Right lung (tissue), 2 donors: ENCODE measurements at regions not wholly inside any gene's neighbourhood (a gene's known extent, or its start where the extent isn't known, plus 50 kb on each side); places are given as distances from the start of the nearest gene placed in this dataset.

ENCODE experiments used
- DNase-seq, 2 donors: peaks; one replicate each; pipeline ENCODE4 v3.0.0-alpha.2; 2013

GRCh38 chr6:119541132-119541905, 191.8 kb upstream of the MAN1A1 start:
- no peak for DNase-seq

DNA sequence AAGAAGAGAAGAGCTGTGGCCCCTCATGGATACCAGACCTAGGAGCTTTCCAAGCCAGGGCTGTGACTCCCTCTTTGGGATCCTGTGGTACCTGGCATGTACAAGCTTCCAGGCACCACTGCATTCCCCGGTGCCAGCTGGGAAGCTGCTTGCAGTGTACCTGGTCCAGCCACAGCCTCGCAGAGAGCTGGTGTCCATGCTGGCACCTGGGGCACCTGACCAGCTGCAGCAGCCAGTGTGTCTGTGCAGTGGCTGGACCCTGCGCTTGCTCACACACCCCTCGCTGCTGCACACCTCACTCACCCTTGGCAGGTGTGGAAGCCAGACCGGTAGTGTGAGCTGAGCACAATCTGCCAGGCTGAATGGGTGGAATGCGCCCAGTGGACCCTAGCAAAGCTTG, 190.9 kb upstream of the MAN1A1 start:
- no peak for DNase-seq

DNA sequence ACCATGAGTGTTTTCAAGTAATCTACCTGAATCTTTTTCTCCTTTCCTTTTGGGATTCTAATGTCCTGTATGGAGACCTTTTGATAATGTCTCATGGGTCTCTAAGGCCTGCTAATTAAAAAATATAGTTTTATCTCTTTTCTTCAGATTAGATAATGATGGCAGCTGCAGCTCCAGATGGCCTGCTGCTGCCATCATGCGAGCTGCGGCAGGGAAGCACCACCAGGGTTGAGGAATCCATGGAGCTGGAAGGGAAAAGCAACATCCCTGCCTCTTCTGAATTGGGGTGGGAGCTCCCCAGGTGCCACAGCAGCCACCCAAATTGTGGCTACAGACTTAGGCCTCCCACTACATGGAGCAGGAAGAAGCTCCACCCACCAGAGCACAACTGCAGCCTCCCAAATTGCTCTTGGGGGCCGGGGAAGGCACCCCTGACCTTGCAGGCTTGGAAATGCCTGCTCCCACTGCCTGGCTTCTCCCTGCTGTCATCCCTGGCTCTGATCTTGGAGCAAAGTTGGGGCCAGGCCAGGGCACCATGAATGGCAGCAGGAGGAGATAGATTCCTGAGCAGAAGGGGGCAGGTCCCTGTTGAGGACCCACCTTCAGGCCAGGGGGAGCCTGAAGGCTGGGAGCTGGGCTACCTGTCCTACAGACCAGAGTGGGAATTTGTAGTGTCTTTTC, 189.6 kb upstream of the MAN1A1 start:
- no peak for DNase-seq

GRCh38 chr6:119536666-119537065, 187.1 kb upstream of the MAN1A1 start:
- DNase-seq = no peak

GRCh38 chr6:119535332-119535731, 185.8 kb upstream of the MAN1A1 start:
- no peak for DNase-seq

GRCh38 chr6:119533603-119534279, 184.2 kb upstream of the MAN1A1 start:
- no peak for DNase-seq

- DNase-seq = no peak
Observed at GRCh38 chr6:119527231-119527578, 177.6 kb upstream of the MAN1A1 start.

GRCh38 chr6:119526561-119527230, 177.1 kb upstream of the MAN1A1 start:
- DNase-seq = no peak

- DNase-seq = no peak
Observed at GRCh38 chr6:119524410-119524809, 174.8 kb upstream of the MAN1A1 start.

DNA sequence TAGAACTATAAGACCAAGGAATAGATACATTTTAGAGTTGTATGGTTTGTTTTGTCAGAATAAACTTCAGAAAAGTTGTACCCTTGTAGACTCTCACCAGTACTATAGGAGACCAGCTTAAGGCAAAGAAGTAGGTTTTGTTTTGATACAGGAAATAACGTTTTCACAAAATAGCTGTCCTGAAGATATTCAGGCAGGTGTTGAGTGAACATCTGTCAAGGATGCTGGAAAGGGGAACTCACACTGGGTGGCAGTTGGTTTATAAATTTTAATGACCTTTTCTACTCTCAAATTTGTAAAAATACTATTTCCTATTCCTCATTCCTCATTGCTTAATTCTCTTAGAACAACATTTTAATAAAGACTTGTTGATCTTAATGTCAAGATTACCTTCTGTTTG, 174.0 kb upstream of the MAN1A1 start:
- no peak for DNase-seq

GRCh38 chr6:119521251-119521650, 171.7 kb upstream of the MAN1A1 start:
- no peak for DNase-seq

GRCh38 chr6:119517428-119517827, 167.9 kb upstream of the MAN1A1 start:
- DNase-seq = no peak

DNA sequence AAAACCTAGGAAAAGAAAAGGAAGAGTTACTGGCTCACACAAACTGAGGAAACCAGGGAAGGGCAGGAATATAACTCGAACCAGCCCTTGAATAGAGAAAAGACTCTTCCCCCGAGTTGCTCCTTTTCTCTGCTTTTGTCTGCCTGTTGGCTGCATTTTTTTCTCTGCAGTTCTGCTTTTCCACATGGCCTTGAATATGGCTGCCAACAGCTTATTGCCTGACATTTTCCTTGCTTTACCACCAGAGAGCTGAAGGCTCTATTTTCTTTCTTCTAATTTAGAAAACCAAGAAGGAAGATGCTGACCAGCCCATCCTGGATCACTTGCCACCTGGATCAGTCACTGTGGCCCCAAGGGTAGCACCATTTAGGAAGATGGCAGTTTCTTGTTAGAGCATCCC, 164.8 kb upstream of the MAN1A1 start:
- DNase-seq = no peak

DNA sequence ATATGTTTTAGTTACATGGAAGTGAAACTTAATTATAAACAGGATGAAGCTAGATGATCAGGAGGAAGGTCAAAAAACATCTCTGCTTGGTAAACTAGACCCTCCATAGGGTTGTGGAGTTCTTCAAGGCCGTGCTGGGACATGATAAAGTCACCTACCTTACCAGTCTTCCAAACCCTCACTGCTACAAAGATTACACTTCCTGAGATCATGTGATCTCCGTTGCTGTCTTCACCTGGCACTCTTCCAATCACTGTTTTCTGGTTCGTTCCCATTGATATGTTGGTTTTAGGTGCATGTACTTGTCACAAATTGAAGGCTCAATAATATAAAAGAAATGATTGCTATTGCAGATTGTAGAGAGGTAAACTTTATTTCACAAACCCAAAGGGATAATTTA, 161.5 kb upstream of the MAN1A1 start:
- DNase-seq = no peak

DNA sequence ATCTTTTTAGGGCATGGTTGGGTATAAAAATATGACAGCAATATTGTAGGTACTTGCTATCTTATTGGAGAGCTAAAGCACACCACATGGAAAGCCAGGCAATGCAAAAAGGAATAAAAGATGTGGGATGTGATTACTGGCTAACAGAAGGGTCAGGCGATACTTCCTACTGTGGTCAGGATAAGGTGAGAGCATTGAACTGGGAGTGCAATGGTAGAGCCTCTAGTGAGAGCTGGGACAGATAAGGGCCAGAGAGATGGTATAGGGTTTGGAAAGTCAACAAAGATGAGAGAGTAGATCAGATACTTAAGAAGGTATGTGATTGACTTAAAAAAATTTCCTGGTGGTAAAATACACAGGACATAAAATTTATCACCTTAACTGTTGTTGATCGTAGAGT, 160.7 kb upstream of the MAN1A1 start:
- DNase-seq = no peak

DNA sequence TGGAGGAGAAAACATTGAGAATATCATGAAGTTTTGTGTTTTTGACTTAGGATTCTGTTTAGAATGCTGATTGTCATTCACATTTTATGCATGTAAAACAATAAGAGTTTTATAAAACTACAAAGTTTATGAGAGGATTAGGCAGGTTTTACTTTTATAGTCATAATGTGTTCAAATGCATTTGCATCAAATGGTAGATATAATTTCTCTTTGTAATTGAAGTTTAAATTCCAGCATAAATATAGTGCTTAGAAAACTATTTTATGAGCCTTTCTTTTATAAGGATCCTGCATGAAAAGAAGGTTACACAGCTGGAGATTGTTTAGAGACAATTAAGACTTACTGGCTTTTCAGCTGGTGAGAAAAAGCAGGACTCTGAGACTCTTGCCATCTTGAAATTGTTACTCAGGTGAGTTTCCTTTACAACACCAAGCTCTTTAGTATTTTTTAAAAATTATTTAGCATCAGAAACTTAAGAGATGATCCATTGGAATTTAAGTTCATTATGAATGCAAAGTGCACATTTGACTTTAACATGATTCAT, 157.1 kb upstream of the MAN1A1 start:
- no peak for DNase-seq

DNA sequence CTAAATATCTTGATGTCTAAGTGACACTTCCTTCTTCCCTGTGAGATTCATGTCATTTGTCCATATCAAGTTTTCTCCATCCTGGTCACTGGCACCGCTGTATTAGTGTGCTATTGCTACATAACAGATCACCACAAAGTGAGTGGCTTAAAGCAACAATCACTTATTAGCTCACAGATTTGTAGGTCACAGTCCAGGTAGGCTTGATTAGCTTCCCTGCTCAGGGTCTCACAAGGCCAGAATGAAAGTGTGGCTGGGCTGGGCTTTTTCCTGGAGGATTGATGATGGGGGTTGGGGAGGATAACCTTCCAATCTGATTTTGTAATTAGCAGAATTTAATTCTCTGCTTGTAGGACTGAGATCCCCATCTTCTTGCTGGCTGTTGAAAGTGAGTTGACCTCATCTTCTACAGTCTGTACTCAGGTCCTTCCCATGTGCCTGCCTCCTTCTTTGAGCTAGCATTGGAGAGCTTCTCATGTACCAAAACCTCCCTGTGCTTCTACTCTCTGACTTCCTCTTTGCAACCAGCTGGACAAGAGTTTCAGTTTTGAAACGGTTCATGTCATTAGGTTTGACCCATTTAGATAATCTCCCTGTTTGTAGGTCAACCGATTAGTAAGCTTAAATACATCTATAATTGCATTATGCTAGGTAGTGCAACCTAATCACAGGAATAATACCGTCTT, 152.4 kb upstream of the MAN1A1 start:
- DNase-seq = no peak

- no peak for DNase-seq
Observed at GRCh38 chr6:119499797-119500196, 150.2 kb upstream of the MAN1A1 start.

DNA sequence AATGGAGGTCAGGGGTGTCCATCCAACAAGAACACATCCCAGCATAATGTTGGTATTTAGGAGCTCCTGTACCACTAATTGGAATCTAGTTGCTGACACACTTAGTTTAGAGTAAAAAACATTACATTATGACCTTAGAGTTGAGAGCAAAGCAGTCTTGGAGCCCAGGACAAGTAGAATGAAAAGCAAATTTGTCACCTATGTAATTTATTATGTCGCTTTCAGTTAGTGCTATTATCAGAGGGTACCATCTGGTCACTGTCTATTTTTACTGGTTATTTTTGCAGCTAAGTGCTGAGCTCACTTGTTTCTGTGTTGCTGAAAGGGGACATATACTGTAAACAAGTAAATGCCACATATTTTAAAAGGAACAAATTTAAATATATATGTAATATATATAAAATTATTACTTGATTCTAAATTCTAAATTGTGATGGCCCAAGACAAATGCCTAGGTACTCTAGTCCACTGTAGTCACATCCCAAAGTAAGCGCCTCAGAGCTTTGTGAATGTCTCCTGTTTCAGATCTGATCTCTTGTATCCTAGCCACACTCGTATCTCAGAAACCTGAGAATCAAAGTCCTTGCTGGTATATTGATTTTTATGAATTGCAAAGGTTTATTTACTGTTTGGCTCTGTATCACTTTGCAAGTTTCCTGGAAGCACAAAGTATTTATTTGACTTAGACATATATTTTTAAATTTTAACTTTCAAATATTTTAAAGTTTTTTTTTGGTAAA, 148.6 kb upstream of the MAN1A1 start:
- DNase-seq = no peak

- no peak for DNase-seq
Observed at GRCh38 chr6:119495230-119495683, 145.7 kb upstream of the MAN1A1 start.

DNA sequence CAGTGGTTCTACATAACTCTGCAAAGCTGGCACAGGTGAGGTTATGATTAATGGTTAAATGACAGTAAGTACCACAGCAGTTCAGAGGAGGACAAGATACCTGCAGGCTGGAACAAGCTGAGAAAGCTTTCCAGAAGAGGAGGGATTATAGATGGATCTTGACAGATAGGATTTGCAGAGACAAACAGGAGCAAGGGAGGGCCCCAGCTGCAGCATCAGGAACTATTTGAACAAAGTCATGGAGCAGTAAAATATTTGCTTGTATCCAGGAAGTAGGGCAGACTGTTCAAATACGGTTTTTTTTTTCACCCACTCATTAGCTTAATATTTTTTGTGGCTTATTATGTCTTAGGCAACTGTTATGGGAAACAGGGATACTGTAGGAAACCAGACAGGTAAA, 144.4 kb upstream of the MAN1A1 start:
- no peak for DNase-seq
